ENCODE measurements at regions not wholly inside any gene's neighbourhood (a gene's known extent, or its start where the extent isn't known, plus 50 kb on each side); places are given as distances from the start of the nearest gene placed in this dataset.
A peak's percentile ranks its signal among the peaks of the same experiment; 100 is the strongest.

- intact Hi-C loops (cut with DNase I; ENCODE audit: low total_unique reads) = no loop called here
- Histone ChIP-seq H3K9me3 (no peaks in the 10 kb centered on the region), H3K27ac (peak overlapping the region; percentile 52 to 73), H3K36me3 (peaks cover 0 to 31% (median 14%) of the 10 kb centered on the region in 3 donors), H3K4me1 (peaks cover 0 to 40% (median 9%) of the 10 kb centered on the region in 4 donors), H3K4me3 (no peak overlapping the region), H3K27me3 (no peaks in the 10 kb centered on the region)
- peak; percentile 78 to 82 for DNase-seq
- no peak for TF ChIP-seq CTCF (IDR thresholded peaks at IDR 0.05)
Observed at GRCh38 chr14:71686677-71687076, 245.6 kb upstream of the RGS6 start.

GRCh38 chr14:71687166-71687831, 244.9 kb upstream of the RGS6 start:
- Histone ChIP-seq H3K27ac (peak overlapping the region; percentile 52 to 73), H3K36me3 (peaks cover 0 to 31% (median 14%) of the 10 kb centered on the region in 3 donors), H3K27me3 (no peaks in the 10 kb centered on the region), H3K4me3 (no peak overlapping the region), H3K9me3 (no peaks in the 10 kb centered on the region), H3K4me1 (peaks cover 0 to 40% (median 10%) of the 10 kb centered on the region in 4 donors)
- TF ChIP-seq CTCF (IDR thresholded peaks at IDR 0.05) = no peak
- intact Hi-C loops (cut with DNase I; ENCODE audit: low total_unique reads) = no loop called here
- no peak for DNase-seq

- Histone ChIP-seq H3K4me3 (no peak overlapping the region), H3K36me3 (peaks cover 0 to 31% (median 14%) of the 10 kb centered on the region in 3 donors), H3K27me3 (no peaks in the 10 kb centered on the region), H3K27ac (peak overlapping the region in 1 of 2 donors; percentile 52), H3K4me1 (peaks cover 0 to 47% (median 14%) of the 10 kb centered on the region in 4 donors), H3K9me3 (no peaks in the 10 kb centered on the region)
- TF ChIP-seq CTCF (IDR thresholded peaks at IDR 0.05) = no peak
- no peak for DNase-seq
- intact Hi-C loops (cut with DNase I; ENCODE audit: low total_unique reads) = no loop called here
Observed at GRCh38 chr14:71688576-71688975, 243.7 kb upstream of the RGS6 start.

DNA sequence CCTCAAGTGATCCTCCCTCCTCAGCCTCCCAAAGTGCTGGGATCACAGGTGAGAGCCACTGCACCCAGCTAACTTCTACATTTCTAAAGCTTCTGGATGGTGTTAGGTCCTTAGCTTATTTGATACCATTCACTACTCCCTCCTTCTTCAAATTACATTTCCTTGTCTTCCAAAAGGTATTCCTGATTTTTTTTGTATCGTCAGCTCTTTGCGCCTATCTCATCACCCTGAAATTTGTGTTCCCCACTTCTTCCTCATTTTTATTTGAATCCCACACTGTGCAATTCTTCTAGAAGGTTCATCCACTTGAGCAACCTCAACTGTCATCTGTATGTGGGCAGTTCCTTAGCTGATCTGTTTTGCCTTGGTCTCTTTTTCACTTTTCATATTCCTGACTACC, 241.8 kb upstream of the RGS6 start:
- Histone ChIP-seq H3K4me1 (peaks cover 0 to 57% (median 15%) of the 10 kb centered on the region in 4 donors), H3K9me3 (no peaks in the 10 kb centered on the region), H3K36me3 (peaks cover 0 to 15% (median under 1%) of the 10 kb centered on the region in 3 donors), H3K27me3 (no peaks in the 10 kb centered on the region), H3K27ac (no peak overlapping the region), H3K4me3 (no peak overlapping the region)
- TF ChIP-seq CTCF (IDR thresholded peaks at IDR 0.05) = no peak
- no peak for DNase-seq
- intact Hi-C loops (cut with DNase I; ENCODE audit: low total_unique reads) = no loop called here

DNA sequence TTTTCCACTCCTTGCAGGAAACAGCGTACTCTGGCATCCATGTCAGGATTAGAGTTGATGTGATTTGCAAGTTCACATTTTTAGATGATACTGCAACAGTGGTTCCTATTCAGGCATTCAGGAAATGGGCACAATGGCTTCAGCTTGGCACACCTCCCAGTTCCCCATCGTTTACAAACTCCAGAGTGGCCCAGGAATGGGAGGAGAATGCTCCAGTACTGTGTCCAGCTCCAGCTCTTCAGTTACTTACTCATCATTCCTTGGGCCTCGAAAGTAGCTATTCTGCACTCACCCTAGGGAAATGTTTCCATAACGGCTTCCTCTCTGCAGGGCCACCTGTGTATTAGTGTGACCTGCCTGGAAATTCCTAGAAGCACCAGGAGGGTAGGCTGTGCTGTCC, 239.7 kb upstream of the RGS6 start:
- DNase-seq = no peak

More for the DNA sequence above, 239.7 kb upstream of the RGS6 start:
- intact Hi-C loops (cut with DNase I; ENCODE audit: low total_unique reads) = no loop called here
- peaks cover 0 to 11% (median 0%) of the 10 kb centered on the region in 3 donors for H3K36me3 ChIP-seq
- H3K4me3 ChIP-seq = no peak overlapping the region
- no peaks in the 10 kb centered on the region for H3K9me3 ChIP-seq
- TF ChIP-seq CTCF (IDR thresholded peaks at IDR 0.05) = no peak
- peaks cover 0 to 50% (median 9%) of the 10 kb centered on the region in 4 donors for H3K4me1 ChIP-seq
- H3K27me3 ChIP-seq = no peaks in the 10 kb centered on the region
- peak overlapping the region; percentile 46 to 48 for H3K27ac ChIP-seq

All from tibial artery (tissue), 4 donors.